ENCODE measurements at regions not wholly inside any gene's neighbourhood (a gene's known extent, or its start where the extent isn't known, plus 50 kb on each side); places are given as distances from the start of the nearest gene placed in this dataset.

DNA sequence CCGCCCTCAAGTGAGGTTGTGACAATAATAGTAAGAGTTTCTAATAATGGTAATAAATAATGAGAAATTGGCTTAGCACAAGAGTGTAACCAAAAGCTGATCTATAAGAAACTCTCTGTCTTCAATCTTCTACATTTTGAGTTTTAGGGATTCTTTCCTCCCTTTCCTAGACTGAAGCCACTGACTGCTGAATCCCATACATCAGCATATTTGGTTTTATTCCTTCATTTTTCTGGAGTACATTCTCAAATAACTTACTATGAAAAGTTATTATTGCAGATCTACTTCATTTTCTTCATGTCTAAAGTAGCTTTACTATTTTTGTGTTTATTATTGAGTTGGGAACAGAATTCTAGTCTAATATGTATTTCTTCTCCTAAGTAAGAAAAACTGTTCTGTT lies 49.9 kb upstream of the ADAD1 start:
- Histone ChIP-seq H3K27me3 (ENCODE audit: insufficient read depth, low read length) (no peaks in the 10 kb centered on the region), H3K14ac (ENCODE audit: low read length) (no peak overlapping the region), H3K9ac (ENCODE audit: low read length) (no peak overlapping the region), H4K8ac (ENCODE audit: low read depth, low read length) (no peak overlapping the region), H3K27ac (ENCODE audit: low read depth, low read length) (no peak overlapping the region), H2AK5ac (ENCODE audit: low read length) (no peak overlapping the region), H2BK5ac (ENCODE audit: low read depth, low read length, poor library complexity) (no peak overlapping the region), H2BK12ac (ENCODE audit: low read length) (no peak overlapping the region), H3K18ac (ENCODE audit: low read length) (no peak overlapping the region), H3K4me3 (ENCODE audit: low read depth, low read length) (no peak overlapping the region), H3K23ac (ENCODE audit: low read length) (no peak overlapping the region), H3K79me1 (ENCODE audit: low read length) (no peaks in the 10 kb centered on the region), H3K36me3 (ENCODE audit: control insufficient read depth in 1 of 2, insufficient read depth in 2 of 2, low read length in 2 of 2) (no peaks in the 10 kb centered on the region), H4K12ac (ENCODE audit: low read depth, low read length) (no peak overlapping the region), H3K4ac (ENCODE audit: low read depth, low read length) (no peak overlapping the region), H2BK120ac (ENCODE audit: insufficient read depth, low read length, poor library complexity) (no peak overlapping the region), H3K9me3 (ENCODE audit: insufficient read depth, low read depth, low read length) (no peaks in the 10 kb centered on the region), H2AFZ (ENCODE audit: insufficient read depth, low read length, poor library complexity) (no peak overlapping the region), H3K79me2 (ENCODE audit: control insufficient read depth, insufficient read depth, low read length, poor library complexity) (no peaks in the 10 kb centered on the region), H3K4me2 (ENCODE audit: low read length) (no peak overlapping the region), H3K4me1 (ENCODE audit: control insufficient read depth in 1 of 2, insufficient read depth in 2 of 2, low read length in 2 of 2) (no peaks in the 10 kb centered on the region), H4K91ac (ENCODE audit: low read depth, low read length) (no peak overlapping the region)
- whole genome bisulfite sequencing (ENCODE audit: extremely low coverage, insufficient coverage, insufficient read length): no CpG with 5 or more reads among the region's 1 CpG
- DNase-seq: no peak
